SU-DHL-6 (cell line): ENCODE measurements at regions not wholly inside any gene's neighbourhood (a gene's known extent, or its start where the extent isn't known, plus 50 kb on each side); places are given as distances from the start of the nearest gene placed in this dataset.

Source experiments
- H2AFZ ChIP-seq: fragments of 200-600 bp; sonication (generic); 2 replicates; pipeline ENCODE4 v1.6.1; 2014; ENCODE audit warnings: low read depth, mild to moderate bottlenecking, moderate library complexity, mixed read lengths, antibody characterized with exemption, low read length; ENCODE audit not compliant: severe bottlenecking
- H3F3A ChIP-seq: fragments of 200-600 bp; shearing (Covaris generic); 2 replicates; pipeline ENCODE4 v1.6.0; 2016; ENCODE audit warnings: antibody characterized with exemption, mild to moderate bottlenecking; ENCODE audit not compliant: insufficient read depth
- H3K27ac ChIP-seq: fragments of 200-600 bp; sonication (generic); 2 replicates; pipeline ENCODE4 v1.5.1; 2016; ENCODE audit warnings: low read depth, mild to moderate bottlenecking, low read length, moderate library complexity, mixed read lengths
- H3K27me3 ChIP-seq: fragments of 200-600 bp; sonication (generic), shearing (Covaris generic); 2 replicates; pipeline ENCODE4 v1.6.0; 2014; ENCODE audit warnings: mild to moderate bottlenecking, low read length
- H3K36me3 ChIP-seq: fragments of 200-600 bp; sonication (generic); 2 replicates; pipeline ENCODE4 v1.6.1; 2014; ENCODE audit warnings: mild to moderate bottlenecking, low read length, mixed read lengths
- H3K4me2 ChIP-seq: fragments of 300-600, 200-600 bp; shearing (Covaris generic), sonication (generic); 2 replicates; pipeline ENCODE4 v1.6.0; 2014; ENCODE audit warnings: low read length, low read depth, mild to moderate bottlenecking; ENCODE audit not compliant: poor library complexity, severe bottlenecking
- H3K4me3 ChIP-seq: fragments of 200-600 bp; sonication (generic); 2 replicates; pipeline ENCODE4 v1.5.1; 2014; ENCODE audit warnings: antibody characterized with exemption, low read length, mild to moderate bottlenecking, mixed read lengths; ENCODE audit not compliant: insufficient read depth, poor library complexity, severe bottlenecking
- H3K79me2 ChIP-seq: fragments of 200-600 bp; sonication (generic); 2 replicates; pipeline ENCODE4 v1.6.1; 2014; ENCODE audit warnings: mild to moderate bottlenecking, low read length, moderate library complexity; ENCODE audit not compliant: insufficient read depth
- H3K9ac ChIP-seq: fragments of 200-600 bp; sonication (generic); 2 replicates; pipeline ENCODE4 v1.7.0; 2014; ENCODE audit warnings: mild to moderate bottlenecking, low read length
- H3K9me2 ChIP-seq: fragments of 200-600 bp; sonication (generic); replicated peaks from 2 replicates; pipeline ENCODE4 v1.6.1; 2014; ENCODE audit warnings: low read length; ENCODE audit not compliant: insufficient read depth
- H3K9me3 ChIP-seq: fragments of 200-600 bp; sonication (generic); 2 replicates; pipeline ENCODE4 v1.6.1; 2014; ENCODE audit warnings: low read length, mixed read lengths; ENCODE audit not compliant: insufficient read depth
- H4K20me1 ChIP-seq: fragments of 200-600 bp; sonication (generic); 2 replicates; pipeline ENCODE4 v1.6.1; 2014; ENCODE audit warnings: low read depth, mild to moderate bottlenecking, antibody characterized with exemption, low read length, moderate library complexity, mixed read lengths
- EZH2phosphoT487 ChIP-seq: fragments of 200-600 bp; sonication (generic), shearing (Covaris generic); conservative IDR thresholded peaks from 2 replicates; pipeline ENCODE4 v1.6.1; 2018; ENCODE audit warnings: mild to moderate bottlenecking, antibody characterized with exemption, low read length, moderate library complexity, mixed read lengths
- TF ChIP-seq, protein P1 (sequence below): fragments of 200-600 bp; sonication (generic); IDR thresholded peaks from one replicate; pipeline ENCODE4 v1.5.1; 2017; ENCODE audit warnings: antibody characterized with exemption, mild to moderate bottlenecking, low read length, moderate library complexity; ENCODE audit not compliant: insufficient read depth, poor library complexity, severe bottlenecking

DNA sequence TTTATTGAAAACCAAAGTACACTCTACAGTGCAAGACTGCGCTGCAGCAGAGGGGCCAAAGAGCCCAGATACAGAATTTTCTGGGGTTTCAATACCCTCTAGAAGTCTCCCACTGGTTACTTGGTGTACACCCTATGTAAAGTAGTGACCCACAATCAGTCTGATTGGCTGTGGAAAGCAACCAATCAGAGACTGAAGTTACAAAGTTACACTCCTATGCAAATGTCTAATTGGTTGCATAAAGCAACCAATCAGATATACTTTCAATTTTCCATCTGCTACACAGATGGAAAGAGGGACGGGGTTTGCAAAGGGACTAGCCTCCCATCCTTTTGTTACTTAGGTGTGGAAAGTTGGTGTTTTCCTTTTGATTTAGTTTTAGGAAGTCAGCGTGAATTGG lies 198.9 kb upstream of the SH3BP4 start:
- Histone ChIP-seq H3K27ac (no peak overlapping the region), H2AFZ (no peak overlapping the region), H3K27me3 (no peaks in the 10 kb centered on the region), H3K79me2 (no peaks in the 10 kb centered on the region), H3F3A (no peaks in the 10 kb centered on the region), H3K4me3 (no peak overlapping the region), H3K9ac (no peak overlapping the region), H3K4me2 (no peak overlapping the region), H4K20me1 (no peaks in the 10 kb centered on the region), H3K9me3 (no peaks in the 10 kb centered on the region), H3K9me2 (no peaks in the 10 kb centered on the region), H3K36me3 (no peaks in the 10 kb centered on the region)
- TF ChIP-seq, protein P1, sequence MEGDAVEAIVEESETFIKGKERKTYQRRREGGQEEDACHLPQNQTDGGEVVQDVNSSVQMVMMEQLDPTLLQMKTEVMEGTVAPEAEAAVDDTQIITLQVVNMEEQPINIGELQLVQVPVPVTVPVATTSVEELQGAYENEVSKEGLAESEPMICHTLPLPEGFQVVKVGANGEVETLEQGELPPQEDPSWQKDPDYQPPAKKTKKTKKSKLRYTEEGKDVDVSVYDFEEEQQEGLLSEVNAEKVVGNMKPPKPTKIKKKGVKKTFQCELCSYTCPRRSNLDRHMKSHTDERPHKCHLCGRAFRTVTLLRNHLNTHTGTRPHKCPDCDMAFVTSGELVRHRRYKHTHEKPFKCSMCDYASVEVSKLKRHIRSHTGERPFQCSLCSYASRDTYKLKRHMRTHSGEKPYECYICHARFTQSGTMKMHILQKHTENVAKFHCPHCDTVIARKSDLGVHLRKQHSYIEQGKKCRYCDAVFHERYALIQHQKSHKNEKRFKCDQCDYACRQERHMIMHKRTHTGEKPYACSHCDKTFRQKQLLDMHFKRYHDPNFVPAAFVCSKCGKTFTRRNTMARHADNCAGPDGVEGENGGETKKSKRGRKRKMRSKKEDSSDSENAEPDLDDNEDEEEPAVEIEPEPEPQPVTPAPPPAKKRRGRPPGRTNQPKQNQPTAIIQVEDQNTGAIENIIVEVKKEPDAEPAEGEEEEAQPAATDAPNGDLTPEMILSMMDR: no peak
- no peak for TF ChIP-seq EZH2phosphoT487

DNA sequence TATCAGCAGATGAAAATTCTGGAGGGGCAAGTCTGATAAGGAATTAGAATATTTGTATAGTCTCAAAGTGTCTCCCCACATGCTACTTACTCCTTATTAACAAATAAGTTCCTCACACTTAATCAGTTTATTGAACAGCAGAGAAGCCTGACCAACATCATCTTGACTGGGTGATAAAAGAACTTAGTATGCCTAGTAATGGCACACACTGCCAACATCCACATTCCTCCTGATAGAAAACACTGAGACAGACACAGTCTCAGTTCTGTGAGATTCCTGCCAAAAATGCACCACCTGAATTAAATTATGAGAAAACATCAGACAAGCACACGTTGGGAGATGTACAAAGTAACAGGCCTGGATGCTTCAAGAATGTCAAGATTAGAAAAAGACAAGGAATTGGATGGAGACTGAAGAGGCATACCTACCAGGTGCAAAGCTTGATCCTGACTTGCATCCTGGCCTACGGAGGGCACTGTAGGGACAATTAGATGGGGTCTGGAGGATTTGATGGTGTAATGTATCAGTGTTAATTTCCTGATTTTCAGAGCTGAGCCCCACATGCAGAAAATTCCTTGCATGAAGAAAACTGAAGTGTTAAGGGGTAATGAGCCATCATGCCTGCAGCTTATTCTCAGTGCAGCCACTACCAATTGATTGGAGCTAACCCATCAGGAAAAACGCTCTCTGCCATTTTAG lies 200.4 kb upstream of the SH3BP4 start:
- Histone ChIP-seq H4K20me1 (no peaks in the 10 kb centered on the region), H3K9me3 (no peaks in the 10 kb centered on the region), H3K4me3 (no peak overlapping the region), H3K27me3 (no peaks in the 10 kb centered on the region), H2AFZ (no peak overlapping the region), H3F3A (no peaks in the 10 kb centered on the region), H3K27ac (no peak overlapping the region), H3K4me2 (no peak overlapping the region), H3K79me2 (no peaks in the 10 kb centered on the region), H3K36me3 (no peaks in the 10 kb centered on the region), H3K9me2 (no peaks in the 10 kb centered on the region), H3K9ac (no peak overlapping the region)
- no peak for TF ChIP-seq EZH2phosphoT487
- TF ChIP-seq, protein P1: no peak

DNA sequence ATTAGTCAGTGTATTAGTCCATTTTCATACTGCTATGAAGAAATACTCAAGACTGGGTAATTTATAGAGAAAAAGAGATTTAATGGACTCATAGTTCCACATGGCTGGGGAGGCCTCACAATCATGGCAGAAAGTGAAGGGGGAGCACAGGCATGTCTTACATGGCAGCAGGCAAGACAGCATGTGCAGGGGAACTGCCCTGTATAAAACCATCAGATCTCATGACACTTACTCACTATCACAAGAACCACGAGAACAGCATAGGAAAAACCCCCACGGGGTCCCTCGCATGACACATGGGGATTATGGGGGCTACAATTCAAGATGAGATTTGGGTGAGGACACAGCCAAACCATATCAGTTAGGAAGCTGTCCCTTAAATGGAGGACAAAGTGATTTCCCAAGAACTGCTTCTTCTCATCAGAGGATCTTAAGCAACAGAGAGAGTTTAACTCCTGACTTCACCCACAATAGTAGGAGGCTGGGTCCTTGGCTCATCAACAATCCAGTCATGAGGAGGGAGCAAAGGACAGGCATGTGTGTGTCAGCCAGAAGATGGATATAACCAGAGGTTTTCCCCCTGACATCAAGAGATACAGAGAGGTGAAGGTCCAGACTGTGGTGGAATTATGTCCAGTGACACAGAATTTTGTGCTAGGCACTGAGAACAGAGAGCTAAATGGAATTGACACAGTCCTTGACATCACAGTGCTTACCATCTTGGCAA lies 203.8 kb upstream of the SH3BP4 start:
- no peaks in the 10 kb centered on the region for H3K79me2 ChIP-seq
- no peak overlapping the region for H3K4me3 ChIP-seq
- H4K20me1 ChIP-seq: no peaks in the 10 kb centered on the region
- no peaks in the 10 kb centered on the region for H3K9me3 ChIP-seq
- H3K9ac ChIP-seq: no peak overlapping the region
- H2AFZ ChIP-seq: no peak overlapping the region
- H3K4me2 ChIP-seq: no peak overlapping the region
- TF ChIP-seq, protein P1: no peak
- no peak for TF ChIP-seq EZH2phosphoT487
- no peaks in the 10 kb centered on the region for H3F3A ChIP-seq
- H3K27me3 ChIP-seq: no peaks in the 10 kb centered on the region
- H3K36me3 ChIP-seq: no peaks in the 10 kb centered on the region
- no peaks in the 10 kb centered on the region for H3K9me2 ChIP-seq
- H3K27ac ChIP-seq: no peak overlapping the region
